ENCODE measurements at regions not wholly inside any gene's neighbourhood (a gene's known extent, or its start where the extent isn't known, plus 50 kb on each side); places are given as distances from the start of the nearest gene placed in this dataset.

GRCh38 chr13:83471011-83471410 is 411.3 kb downstream of the SLITRK1 start:
- no peak for DNase-seq (ENCODE audit: low spot score)
- Histone ChIP-seq H3K36me3 (no peaks in the 10 kb centered on the region), H3K27ac (no peak overlapping the region), H3K27me3 (no peaks in the 10 kb centered on the region), H3K4me1 (no peaks in the 10 kb centered on the region), H3K9me3 (no peaks in the 10 kb centered on the region), H3K4me3 (no peak overlapping the region)
- TF ChIP-seq CTCF (IDR thresholded peaks at IDR 0.05) = no peak

GRCh38 chr13:83470133-83470797 is 412.0 kb downstream of the SLITRK1 start:
- Histone ChIP-seq H3K9me3 (no peaks in the 10 kb centered on the region), H3K4me1 (no peaks in the 10 kb centered on the region), H3K36me3 (no peaks in the 10 kb centered on the region), H3K4me3 (no peak overlapping the region), H3K27ac (no peak overlapping the region), H3K27me3 (no peaks in the 10 kb centered on the region)
- no peak for TF ChIP-seq CTCF (IDR thresholded peaks at IDR 0.05)
- no peak for DNase-seq (ENCODE audit: low spot score)

GRCh38 chr13:83453723-83454122 is 428.6 kb downstream of the SLITRK1 start:
- Histone ChIP-seq H3K27me3 (no peaks in the 10 kb centered on the region), H3K4me3 (no peak overlapping the region), H3K4me1 (no peaks in the 10 kb centered on the region), H3K36me3 (no peaks in the 10 kb centered on the region), H3K9me3 (peaks cover 0 to 8% of the 10 kb centered on the region in 2 donors), H3K27ac (no peak overlapping the region)
- no peak for DNase-seq (ENCODE audit: low spot score)
- TF ChIP-seq CTCF (IDR thresholded peaks at IDR 0.05) = no peak

- TF ChIP-seq CTCF (IDR thresholded peaks at IDR 0.05) = no peak
- no peaks in the 10 kb centered on the region for H3K4me1 ChIP-seq
- peaks cover 0 to 4% of the 10 kb centered on the region in 2 donors for H3K9me3 ChIP-seq
- H3K27ac ChIP-seq = no peak overlapping the region
- H3K27me3 ChIP-seq = no peaks in the 10 kb centered on the region
- no peaks in the 10 kb centered on the region for H3K36me3 ChIP-seq
- no peak overlapping the region for H3K4me3 ChIP-seq
- no peak for DNase-seq (ENCODE audit: low spot score)
Measured at GRCh38 chr13:83453300-83453699, 429.0 kb downstream of the SLITRK1 start.

- Histone ChIP-seq H3K27ac (no peak overlapping the region), H3K4me1 (no peaks in the 10 kb centered on the region), H3K27me3 (no peaks in the 10 kb centered on the region), H3K36me3 (no peaks in the 10 kb centered on the region), H3K4me3 (no peak overlapping the region), H3K9me3 (no peaks in the 10 kb centered on the region)
- DNase-seq (ENCODE audit: low spot score) = no peak
- no peak for TF ChIP-seq CTCF (IDR thresholded peaks at IDR 0.05)
Measured at GRCh38 chr13:83452292-83452950, 429.9 kb downstream of the SLITRK1 start.
